Stimulated activated CD8-positive, alpha-beta memory T cell treated with anti-CD3 and anti-CD28 coated beads, Interleukin-4, amount 100 ng/mL, for 48 hours (primary cell): ENCODE measurements at regions not wholly inside any gene's neighbourhood (a gene's known extent, or its start where the extent isn't known, plus 50 kb on each side); places are given as distances from the start of the nearest gene placed in this dataset.
"Not testable (repeated sequence)": the region's sequence is repeated elsewhere in the genome, so short reads cannot be mapped to it uniquely, and the experiment has no call there.

Source experiments
- DNase-seq: peaks from one replicate; pipeline ENCODE4 v3.0.0-alpha.2; 2020

DNA sequence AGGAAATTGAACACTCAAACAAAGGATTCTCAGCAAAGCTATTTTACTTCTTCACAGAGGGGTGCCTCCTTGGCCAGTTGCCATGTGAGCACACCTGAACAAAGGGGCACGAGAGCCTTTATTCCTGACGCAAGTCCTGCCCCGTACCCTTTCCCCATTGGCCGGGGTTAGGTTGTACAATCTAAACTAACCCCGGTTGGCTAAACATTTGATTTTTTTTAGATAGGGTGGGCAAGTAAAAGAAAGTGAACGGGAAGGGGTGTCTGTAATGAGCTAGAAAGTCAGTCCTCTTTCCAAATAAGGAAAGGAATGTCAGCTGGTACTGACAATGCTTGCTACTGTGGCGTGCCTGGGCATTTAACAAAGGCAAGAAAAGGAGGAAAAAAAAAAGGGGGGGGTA lies 135.5 kb upstream of the CDKN3 start:
- DNase-seq = no peak

DNA sequence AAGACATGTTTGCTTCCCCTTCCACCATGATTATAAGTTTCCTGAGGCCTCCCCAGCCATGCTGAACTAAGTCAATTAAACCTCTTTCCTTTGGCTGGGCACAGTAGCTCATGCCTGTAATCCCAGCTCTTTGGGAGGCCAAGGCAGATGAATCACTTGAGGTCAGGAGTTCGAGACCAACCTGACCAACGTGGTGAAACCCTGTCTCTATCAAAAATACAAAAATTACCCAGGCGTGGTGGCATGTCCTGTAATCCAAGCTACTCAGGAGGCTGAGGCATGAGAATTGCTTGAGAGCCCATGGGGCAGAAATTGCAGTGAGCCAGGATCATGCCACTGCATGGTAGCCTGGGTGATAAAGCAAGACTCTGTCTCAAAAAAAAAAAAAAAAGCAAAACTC lies 130.2 kb upstream of the CDKN3 start:
- not testable (repeated sequence) for DNase-seq

- DNase-seq = no peak
These were observed 129.6 kb upstream of the CDKN3 start for GRCh38 chr14:54267172-54267571.

GRCh38 chr14:54275997-54276725 lies 120.6 kb upstream of the CDKN3 start:
- no peak for DNase-seq

GRCh38 chr14:54278087-54278486 lies 118.7 kb upstream of the CDKN3 start:
- DNase-seq = no peak

GRCh38 chr14:54278665-54279295 lies 118.0 kb upstream of the CDKN3 start:
- DNase-seq = no peak

- no peak for DNase-seq
These were observed 114.0 kb upstream of the CDKN3 start for GRCh38 chr14:54282849-54283248.

- DNase-seq = no peak
These were observed 111.8 kb upstream of the CDKN3 start for GRCh38 chr14:54285030-54285429.

DNA sequence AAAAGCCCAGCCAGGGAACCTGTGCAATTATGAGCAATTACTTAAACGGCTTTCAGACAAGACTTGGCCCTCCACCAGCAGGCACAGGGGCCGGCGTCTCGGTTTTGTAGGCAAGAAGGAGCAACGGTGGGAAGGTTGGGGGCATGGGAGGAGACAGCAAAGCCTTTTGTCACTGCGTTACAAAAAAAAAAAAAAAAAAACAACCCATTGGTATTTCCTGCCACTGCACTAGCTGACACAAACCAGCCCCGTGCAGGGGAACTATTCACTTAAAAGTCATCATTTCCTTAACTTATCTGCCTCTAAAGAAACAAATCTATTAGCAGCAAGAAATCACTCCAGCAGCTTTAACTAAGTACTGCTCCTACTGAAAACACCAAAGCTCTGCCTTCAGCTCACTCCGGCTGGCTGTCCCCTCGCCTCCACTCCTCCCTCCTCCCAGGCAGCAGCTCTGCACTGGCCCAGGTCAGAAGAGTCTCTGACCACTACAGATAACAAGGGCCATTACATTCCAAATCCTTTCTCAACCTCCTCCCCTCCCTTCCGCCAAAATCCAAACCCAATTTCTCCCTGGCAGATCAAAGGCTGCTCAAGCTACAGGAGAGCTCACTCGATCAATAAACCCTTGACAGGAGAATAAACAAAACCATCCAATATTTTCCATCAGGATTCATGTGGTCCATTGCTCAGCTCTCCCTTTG lies 105.2 kb upstream of the CDKN3 start:
- no peak for DNase-seq

DNA sequence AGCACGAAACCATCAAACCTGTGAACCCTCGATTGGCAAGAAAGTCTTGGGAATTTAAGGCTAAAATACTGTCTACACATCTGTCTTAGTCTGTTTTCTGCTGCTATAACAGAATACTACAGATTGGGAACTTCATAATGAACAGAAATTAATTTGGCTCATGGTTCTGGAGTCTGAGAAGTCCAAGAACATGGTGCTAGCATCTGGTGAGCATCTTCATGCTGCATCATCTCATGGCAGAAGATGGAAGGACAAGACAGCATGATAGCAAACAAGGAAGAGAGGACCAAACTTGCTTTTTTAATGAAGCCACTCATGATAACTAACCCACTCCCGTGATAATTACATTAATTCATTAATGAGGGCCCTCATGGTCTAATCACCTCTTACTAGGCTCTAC lies 102.0 kb upstream of the CDKN3 start:
- no peak for DNase-seq

DNA sequence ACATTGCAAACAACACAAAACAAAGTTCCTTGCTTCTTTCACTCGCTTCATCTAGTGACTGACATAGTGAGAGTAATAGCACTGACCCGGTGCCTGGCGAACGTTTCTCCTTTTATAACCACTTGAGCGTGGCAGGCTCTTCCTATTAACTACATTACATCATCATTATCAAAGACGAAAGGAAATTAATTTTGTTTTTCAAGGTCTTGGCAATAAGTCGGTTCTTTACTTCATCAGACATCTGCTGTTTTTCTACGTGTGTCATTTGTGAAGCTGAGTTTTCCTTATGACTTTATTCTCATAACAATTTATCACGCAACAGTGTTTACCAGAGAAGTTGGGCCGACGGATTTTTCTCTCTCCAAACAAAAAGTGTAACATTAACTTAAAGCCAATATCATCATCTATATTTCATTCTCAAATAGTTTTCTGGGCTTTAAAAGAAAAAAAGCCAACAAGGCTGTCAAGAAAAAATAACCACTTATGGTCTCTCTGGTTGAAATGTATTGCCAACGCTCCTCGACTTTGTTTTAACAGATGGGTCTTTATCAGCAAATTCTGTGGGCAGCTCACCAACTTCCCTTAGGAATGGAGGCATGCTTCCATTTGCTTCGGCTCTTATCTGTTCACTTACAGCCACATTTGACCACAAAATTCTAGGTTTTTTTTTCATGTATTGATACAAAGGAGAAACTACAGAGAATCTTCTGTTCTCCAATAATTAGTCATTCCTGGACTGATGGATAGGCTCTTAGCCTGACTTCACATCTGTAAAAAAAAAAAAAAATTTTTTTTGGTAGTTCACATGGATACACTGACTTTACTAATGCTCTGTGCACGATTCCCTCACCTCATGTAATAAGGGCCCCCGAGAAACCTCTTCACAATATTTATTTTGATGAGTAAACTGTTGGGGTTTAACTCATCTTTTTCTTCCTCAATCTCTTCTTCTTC lies 97.1 kb upstream of the CDKN3 start:
- DNase-seq = no peak

GRCh38 chr14:54300881-54301280 lies 95.9 kb upstream of the CDKN3 start:
- DNase-seq = no peak

GRCh38 chr14:54301359-54301758 lies 95.4 kb upstream of the CDKN3 start:
- no peak for DNase-seq

GRCh38 chr14:54306806-54307205 lies 90.0 kb upstream of the CDKN3 start:
- DNase-seq = no peak

GRCh38 chr14:54309615-54310014 lies 87.2 kb upstream of the CDKN3 start:
- DNase-seq = no peak

- no peak for DNase-seq
These were observed 86.5 kb upstream of the CDKN3 start for GRCh38 chr14:54310151-54310850.

DNA sequence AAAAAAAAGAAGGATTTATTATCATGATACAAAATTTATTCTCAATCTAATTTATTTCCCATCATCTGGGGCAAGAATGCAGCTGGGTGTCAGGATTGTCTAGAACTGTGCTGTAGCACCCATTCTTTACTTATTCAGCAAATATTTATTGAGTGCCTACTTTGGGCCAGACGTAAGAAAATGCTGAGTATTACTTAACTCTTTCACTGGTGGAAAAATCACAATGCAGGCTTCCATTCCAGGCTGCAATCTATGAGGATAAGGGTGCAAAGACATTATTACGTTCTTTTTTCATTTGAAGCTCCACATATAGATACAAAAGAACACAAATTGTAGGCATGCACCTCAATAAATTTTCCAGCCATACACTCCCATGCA lies 86.0 kb upstream of the CDKN3 start:
- no peak for DNase-seq

DNA sequence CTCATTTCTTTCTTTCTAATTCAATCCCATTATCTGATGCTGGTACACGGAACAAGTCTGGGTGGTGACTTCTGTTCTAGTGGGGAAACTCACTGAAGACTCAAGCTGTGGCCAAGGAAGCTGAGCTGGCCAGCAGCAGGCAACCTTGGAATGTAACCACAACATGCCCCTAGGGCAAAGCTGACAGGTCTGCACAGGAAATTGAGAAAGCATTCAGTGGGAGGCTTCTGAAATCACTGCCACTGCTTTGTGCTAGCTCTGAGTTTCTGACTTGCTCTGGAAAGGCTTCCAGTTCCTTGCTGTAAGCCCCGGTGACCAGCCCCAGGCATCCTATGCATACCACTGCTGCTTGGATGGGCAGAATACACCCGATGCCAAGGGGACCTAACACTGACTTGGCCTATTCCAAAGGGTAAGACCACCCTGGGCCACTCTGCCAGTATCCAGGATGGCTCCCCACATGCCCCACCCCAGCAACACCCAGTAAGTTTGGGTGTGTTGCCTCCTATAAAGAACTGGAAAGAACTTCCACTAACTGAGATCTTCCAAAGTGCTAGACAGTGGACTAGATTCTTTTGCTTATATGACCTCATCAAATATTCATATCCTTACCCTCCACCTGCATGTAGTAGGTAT lies 84.5 kb upstream of the CDKN3 start:
- DNase-seq = no peak

DNA sequence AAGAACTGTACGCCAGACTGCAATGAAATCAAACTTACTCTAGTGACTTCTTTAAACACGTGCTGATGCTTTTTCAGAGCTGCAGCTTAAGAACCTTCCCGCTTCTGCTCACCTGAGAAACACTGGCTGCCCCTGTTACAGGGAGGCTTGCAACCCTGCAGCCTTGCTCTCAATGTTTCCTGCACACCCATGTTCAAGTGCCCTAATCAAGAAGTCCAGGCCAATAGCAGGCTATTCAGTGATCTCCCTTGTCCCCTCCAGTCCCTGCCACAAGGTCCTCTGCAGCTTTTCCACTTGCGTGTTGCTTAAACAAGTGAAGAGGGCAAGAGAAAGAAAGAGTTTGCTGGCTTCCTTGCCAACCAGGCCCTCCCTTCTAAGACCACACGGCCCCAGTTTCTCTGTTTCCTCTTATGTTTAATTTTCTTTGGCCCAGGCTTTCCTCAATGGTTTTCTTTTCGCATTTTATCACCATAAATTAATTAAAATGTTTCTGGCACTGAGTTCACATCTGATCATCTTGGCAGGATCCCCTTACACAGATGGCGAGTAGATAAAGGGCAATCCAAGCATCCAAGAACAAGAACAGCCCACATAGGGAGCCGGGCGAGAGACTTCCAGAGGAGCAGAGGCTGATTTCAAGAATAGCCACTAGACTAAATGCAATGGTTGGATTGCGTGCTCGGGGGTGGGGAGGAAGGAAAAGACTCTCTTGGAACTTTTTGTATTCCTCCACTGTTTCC lies 82.3 kb upstream of the CDKN3 start:
- no peak for DNase-seq

- DNase-seq = no peak
These were observed 80.2 kb upstream of the CDKN3 start for GRCh38 chr14:54316652-54317051.

GRCh38 chr14:54317391-54317790 lies 79.4 kb upstream of the CDKN3 start:
- no peak for DNase-seq
